ACHN (cell line): ENCODE measurements at regions not wholly inside any gene's neighbourhood (a gene's known extent, or its start where the extent isn't known, plus 50 kb on each side); places are given as distances from the start of the nearest gene placed in this dataset.
"Not testable (repeated sequence)": the region's sequence is repeated elsewhere in the genome, so short reads cannot be mapped to it uniquely, and the experiment has no call there.

ENCODE experiments used
- DNase-seq: peaks from one replicate; pipeline ENCODE4 v3.0.0-alpha.2; 2015
- in situ Hi-C: cut with HindIII; loops from 2 replicates; pipeline ENCODE4 v1.10.0; 2017; ENCODE audit warnings: low sequenced_read_pairs, low pct_ligation_motif_present, low pct_unique_long_range_greater_than_20kb

- DNase-seq, result no peak
- in situ Hi-C loops, result no loop called here
Observed at GRCh38 chr5:174817610-174818009, 93.2 kb downstream of the MSX2 start.

- no peak for DNase-seq
- in situ Hi-C loops, result no loop called here
Observed at GRCh38 chr5:174816858-174817257, 92.5 kb downstream of the MSX2 start.

GRCh38 chr5:174811438-174811837 lies 87.1 kb downstream of the MSX2 start:
- no peak for DNase-seq
- in situ Hi-C loops, result no loop called here

- no peak for DNase-seq
- in situ Hi-C loops, result no loop called here
Observed at GRCh38 chr5:174810796-174811195, 86.4 kb downstream of the MSX2 start.

- in situ Hi-C loops, result no loop called here
- DNase-seq, result no peak
Observed at GRCh38 chr5:174807471-174807870, 83.1 kb downstream of the MSX2 start.

GRCh38 chr5:174806729-174807128 lies 82.3 kb downstream of the MSX2 start:
- in situ Hi-C loops, result no loop called here

GRCh38 chr5:174801798-174802197 lies 77.4 kb downstream of the MSX2 start:
- no peak for DNase-seq
- in situ Hi-C loops, result no loop called here

More at GRCh38 chr5:174806729-174807128, 82.3 kb downstream of the MSX2 start:
- DNase-seq, result no peak

- no peak for DNase-seq
- in situ Hi-C loops, result no loop called here
Observed at GRCh38 chr5:174800435-174800834, 76.1 kb downstream of the MSX2 start.

- in situ Hi-C loops, result no loop called here
- DNase-seq, result no peak
Observed at GRCh38 chr5:174799121-174799520, 74.7 kb downstream of the MSX2 start.

DNA sequence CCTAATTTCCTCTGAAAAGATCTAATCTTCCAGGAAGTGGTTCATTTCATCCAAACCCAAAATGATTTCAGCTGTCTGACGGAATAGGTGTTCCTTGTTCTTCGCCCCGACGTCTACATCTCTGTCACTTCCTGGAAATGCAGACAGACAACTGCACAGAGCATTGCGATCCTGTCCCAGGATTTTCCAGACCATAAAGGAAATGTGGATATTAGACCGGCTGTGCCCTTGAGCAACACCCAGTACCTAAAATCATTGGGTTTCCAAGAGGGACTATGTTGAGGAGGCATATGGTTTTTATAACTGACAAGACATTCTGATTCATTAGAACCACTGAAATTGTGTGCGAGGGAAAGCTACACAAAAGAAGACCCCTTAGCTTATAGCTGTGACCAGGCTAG lies 74.2 kb downstream of the MSX2 start:
- in situ Hi-C loops, result no loop called here
- DNase-seq, result no peak

DNA sequence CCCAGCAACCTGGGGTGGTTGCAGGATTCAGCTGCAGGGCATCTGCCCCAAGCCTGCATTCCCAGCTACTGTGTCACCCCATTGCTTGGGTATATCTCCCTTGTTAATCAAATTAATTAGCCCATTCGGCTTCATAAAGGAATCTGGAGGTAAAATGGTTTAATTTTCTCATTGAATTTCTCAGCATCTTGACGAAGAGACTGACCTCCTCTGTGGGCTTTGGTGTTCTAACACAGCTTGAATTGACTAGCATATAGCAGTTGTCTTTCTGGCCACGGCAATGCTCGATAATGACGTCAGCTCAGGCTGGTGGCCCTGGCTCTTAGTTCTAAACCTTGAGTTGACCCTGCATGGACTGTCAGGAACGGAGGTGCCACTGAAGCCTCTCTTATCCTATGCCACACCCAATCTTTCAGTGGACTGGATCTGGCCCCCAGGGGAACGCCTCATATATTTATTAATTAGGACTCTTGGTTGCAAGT lies 72.4 kb downstream of the MSX2 start:
- DNase-seq, result no peak
- in situ Hi-C loops, result no loop called here

GRCh38 chr5:174794931-174795672 lies 70.7 kb downstream of the MSX2 start:
- no peak for DNase-seq
- in situ Hi-C loops, result no loop called here

- in situ Hi-C loops, result no loop called here
- peak; percentile 2 for DNase-seq
Observed at GRCh38 chr5:174793684-174794328, 69.4 kb downstream of the MSX2 start.

- in situ Hi-C loops, result no loop called here
- DNase-seq, result no peak
Observed at GRCh38 chr5:174793076-174793475, 68.7 kb downstream of the MSX2 start.

DNA sequence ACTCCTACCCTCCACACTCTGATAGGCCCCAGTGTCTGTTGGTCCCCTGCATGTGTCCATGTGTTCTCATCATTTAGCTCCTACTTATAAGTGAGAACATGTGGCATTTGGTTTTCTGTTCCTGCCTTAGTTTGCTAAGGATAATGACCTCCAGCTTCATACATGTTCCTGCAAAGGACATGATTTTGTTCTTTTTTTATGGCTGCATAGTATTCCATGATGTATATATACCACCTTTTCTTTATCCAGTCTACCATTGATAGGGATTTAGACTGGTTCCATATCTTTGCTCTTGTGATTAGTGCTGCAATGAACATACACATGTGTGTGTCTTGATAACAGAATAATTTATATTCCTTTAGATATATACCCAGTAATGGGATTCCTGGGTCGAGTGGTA lies 67.9 kb downstream of the MSX2 start:
- DNase-seq, in situ Hi-C loops: not testable (repeated sequence)

DNA sequence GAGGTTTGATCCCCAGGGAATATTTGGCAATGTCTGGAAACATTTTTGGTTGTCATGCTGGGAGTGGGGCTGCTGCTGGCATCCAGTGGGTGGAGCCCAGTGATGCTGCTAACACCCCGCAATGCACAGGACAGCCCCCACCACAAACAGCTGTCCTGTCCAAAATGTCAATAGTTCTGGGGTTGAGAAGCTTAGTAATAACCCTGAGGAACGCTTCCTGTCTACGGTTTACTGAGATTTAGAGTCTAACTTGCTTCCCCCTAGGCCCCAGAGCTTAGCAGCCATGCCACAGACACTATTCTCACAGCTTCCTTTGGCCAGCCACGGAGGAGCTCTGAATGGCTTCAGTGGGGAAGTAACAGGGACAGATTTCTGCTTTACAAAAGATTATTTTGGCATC lies 66.5 kb downstream of the MSX2 start:
- no peak for DNase-seq
- in situ Hi-C loops, result no loop called here

- no peak for DNase-seq
- in situ Hi-C loops, result no loop called here
Observed at GRCh38 chr5:174789596-174789995, 65.2 kb downstream of the MSX2 start.

- DNase-seq, result no peak
- in situ Hi-C loops, result no loop called here
Observed at GRCh38 chr5:174785120-174785680, 60.8 kb downstream of the MSX2 start.
